ENCODE measurements at regions not wholly inside any gene's neighbourhood (a gene's known extent, or its start where the extent isn't known, plus 50 kb on each side); places are given as distances from the start of the nearest gene placed in this dataset.

DNA sequence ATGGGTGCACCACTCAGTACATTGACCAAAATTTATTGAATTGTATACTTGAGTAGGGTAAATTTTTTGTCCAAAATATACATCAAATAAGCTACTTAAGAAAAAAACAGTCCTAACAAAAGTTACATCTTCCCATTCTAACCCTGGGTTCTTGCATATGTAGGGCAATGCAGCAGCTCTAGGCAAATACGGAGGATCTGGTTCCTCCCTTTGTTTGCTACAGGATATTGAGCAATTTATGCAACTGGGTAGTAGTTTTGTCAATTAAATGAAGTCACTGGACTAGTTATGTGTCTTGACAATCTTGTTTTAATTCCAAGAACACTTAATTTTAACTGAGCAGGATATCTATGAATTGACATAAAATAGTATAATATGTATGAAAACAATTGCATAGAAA lies 1507.2 kb upstream of the PIK3C3 start:
- ATAC-seq (no peak), DNase-seq (ENCODE audit: low spot score) (peak; percentile 35)
- H3K9me3 Mint-ChIP-seq = no peaks in the 10 kb centered on the region
- H3K27ac ChIP-seq (ENCODE audit: low read depth) = no peak overlapping the region
- H3K27me3 ChIP-seq (ENCODE audit: insufficient read depth) = no peaks in the 10 kb centered on the region
- H3K4me3 Mint-ChIP-seq = no peak overlapping the region
- H3K4me2 ChIP-seq = no peak overlapping the region
- no peaks in the 10 kb centered on the region for H3K36me3 Mint-ChIP-seq (ENCODE audit: low read depth)
- H3K79me2 ChIP-seq (replicated peaks; ENCODE audit: insufficient read depth) = no peaks in the 10 kb centered on the region
- H3F3A ChIP-seq (replicated peaks; ENCODE audit: low read depth) = no peaks in the 10 kb centered on the region
- no peaks in the 10 kb centered on the region for H3K36me3 ChIP-seq (ENCODE audit: insufficient read depth)
- H4K20me1 ChIP-seq (replicated peaks; ENCODE audit: insufficient read depth) = no peaks in the 10 kb centered on the region
- H2AFZ ChIP-seq = no peak overlapping the region
- H3K9me2 ChIP-seq (ENCODE audit: insufficient read depth) = peaks cover 5% of the 10 kb centered on the region; the same call in 1 of the 2 replicates
- TF ChIP-seq EZH2 (IDR thresholded peaks at IDR 0.05; ENCODE audit: low read depth, unreplicated experiment) = no peak
- TF ChIP-seq POLR2AphosphoS5 (IDR thresholded peaks at IDR 0.05; ENCODE audit: low read depth) = no peak
- TF ChIP-seq, protein P1, sequence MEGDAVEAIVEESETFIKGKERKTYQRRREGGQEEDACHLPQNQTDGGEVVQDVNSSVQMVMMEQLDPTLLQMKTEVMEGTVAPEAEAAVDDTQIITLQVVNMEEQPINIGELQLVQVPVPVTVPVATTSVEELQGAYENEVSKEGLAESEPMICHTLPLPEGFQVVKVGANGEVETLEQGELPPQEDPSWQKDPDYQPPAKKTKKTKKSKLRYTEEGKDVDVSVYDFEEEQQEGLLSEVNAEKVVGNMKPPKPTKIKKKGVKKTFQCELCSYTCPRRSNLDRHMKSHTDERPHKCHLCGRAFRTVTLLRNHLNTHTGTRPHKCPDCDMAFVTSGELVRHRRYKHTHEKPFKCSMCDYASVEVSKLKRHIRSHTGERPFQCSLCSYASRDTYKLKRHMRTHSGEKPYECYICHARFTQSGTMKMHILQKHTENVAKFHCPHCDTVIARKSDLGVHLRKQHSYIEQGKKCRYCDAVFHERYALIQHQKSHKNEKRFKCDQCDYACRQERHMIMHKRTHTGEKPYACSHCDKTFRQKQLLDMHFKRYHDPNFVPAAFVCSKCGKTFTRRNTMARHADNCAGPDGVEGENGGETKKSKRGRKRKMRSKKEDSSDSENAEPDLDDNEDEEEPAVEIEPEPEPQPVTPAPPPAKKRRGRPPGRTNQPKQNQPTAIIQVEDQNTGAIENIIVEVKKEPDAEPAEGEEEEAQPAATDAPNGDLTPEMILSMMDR (conservative IDR thresholded peaks at IDR 0.05; ENCODE audit: low read depth in 2 of 2) = no peak
- TF ChIP-seq EZH2phosphoT487 (IDR thresholded peaks at IDR 0.05; ENCODE audit: unreplicated experiment) = no peak
- TF ChIP-seq, protein P2, sequence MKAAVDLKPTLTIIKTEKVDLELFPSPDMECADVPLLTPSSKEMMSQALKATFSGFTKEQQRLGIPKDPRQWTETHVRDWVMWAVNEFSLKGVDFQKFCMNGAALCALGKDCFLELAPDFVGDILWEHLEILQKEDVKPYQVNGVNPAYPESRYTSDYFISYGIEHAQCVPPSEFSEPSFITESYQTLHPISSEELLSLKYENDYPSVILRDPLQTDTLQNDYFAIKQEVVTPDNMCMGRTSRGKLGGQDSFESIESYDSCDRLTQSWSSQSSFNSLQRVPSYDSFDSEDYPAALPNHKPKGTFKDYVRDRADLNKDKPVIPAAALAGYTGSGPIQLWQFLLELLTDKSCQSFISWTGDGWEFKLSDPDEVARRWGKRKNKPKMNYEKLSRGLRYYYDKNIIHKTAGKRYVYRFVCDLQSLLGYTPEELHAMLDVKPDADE (IDR thresholded peaks at IDR 0.05) = no peak
- no peak for TF ChIP-seq STAT1 (IDR thresholded peaks at IDR 0.05; ENCODE audit: unreplicated experiment)
- no peak for TF ChIP-seq NANOG (IDR thresholded peaks at IDR 0.05; ENCODE audit: borderline replicate concordance)
- no peak for TF ChIP-seq CREB1 (CRISPR knock-in tag; IDR thresholded peaks at IDR 0.05; ENCODE audit: low read depth)
- no peak for TF ChIP-seq ZNF114 (CRISPR knock-in tag; IDR thresholded peaks at IDR 0.05)
- no peak for TF ChIP-seq ZNF331 (CRISPR knock-in tag; IDR thresholded peaks at IDR 0.05; ENCODE audit: low read depth)
- TF ChIP-seq JUNB (IDR thresholded peaks at IDR 0.05; ENCODE audit: unreplicated experiment) = no peak
- TF ChIP-seq, protein P3, sequence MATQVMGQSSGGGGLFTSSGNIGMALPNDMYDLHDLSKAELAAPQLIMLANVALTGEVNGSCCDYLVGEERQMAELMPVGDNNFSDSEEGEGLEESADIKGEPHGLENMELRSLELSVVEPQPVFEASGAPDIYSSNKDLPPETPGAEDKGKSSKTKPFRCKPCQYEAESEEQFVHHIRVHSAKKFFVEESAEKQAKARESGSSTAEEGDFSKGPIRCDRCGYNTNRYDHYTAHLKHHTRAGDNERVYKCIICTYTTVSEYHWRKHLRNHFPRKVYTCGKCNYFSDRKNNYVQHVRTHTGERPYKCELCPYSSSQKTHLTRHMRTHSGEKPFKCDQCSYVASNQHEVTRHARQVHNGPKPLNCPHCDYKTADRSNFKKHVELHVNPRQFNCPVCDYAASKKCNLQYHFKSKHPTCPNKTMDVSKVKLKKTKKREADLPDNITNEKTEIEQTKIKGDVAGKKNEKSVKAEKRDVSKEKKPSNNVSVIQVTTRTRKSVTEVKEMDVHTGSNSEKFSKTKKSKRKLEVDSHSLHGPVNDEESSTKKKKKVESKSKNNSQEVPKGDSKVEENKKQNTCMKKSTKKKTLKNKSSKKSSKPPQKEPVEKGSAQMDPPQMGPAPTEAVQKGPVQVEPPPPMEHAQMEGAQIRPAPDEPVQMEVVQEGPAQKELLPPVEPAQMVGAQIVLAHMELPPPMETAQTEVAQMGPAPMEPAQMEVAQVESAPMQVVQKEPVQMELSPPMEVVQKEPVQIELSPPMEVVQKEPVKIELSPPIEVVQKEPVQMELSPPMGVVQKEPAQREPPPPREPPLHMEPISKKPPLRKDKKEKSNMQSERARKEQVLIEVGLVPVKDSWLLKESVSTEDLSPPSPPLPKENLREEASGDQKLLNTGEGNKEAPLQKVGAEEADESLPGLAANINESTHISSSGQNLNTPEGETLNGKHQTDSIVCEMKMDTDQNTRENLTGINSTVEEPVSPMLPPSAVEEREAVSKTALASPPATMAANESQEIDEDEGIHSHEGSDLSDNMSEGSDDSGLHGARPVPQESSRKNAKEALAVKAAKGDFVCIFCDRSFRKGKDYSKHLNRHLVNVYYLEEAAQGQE (IDR thresholded peaks at IDR 0.05; ENCODE audit: unreplicated experiment) = no peak
- TF ChIP-seq, protein P4, sequence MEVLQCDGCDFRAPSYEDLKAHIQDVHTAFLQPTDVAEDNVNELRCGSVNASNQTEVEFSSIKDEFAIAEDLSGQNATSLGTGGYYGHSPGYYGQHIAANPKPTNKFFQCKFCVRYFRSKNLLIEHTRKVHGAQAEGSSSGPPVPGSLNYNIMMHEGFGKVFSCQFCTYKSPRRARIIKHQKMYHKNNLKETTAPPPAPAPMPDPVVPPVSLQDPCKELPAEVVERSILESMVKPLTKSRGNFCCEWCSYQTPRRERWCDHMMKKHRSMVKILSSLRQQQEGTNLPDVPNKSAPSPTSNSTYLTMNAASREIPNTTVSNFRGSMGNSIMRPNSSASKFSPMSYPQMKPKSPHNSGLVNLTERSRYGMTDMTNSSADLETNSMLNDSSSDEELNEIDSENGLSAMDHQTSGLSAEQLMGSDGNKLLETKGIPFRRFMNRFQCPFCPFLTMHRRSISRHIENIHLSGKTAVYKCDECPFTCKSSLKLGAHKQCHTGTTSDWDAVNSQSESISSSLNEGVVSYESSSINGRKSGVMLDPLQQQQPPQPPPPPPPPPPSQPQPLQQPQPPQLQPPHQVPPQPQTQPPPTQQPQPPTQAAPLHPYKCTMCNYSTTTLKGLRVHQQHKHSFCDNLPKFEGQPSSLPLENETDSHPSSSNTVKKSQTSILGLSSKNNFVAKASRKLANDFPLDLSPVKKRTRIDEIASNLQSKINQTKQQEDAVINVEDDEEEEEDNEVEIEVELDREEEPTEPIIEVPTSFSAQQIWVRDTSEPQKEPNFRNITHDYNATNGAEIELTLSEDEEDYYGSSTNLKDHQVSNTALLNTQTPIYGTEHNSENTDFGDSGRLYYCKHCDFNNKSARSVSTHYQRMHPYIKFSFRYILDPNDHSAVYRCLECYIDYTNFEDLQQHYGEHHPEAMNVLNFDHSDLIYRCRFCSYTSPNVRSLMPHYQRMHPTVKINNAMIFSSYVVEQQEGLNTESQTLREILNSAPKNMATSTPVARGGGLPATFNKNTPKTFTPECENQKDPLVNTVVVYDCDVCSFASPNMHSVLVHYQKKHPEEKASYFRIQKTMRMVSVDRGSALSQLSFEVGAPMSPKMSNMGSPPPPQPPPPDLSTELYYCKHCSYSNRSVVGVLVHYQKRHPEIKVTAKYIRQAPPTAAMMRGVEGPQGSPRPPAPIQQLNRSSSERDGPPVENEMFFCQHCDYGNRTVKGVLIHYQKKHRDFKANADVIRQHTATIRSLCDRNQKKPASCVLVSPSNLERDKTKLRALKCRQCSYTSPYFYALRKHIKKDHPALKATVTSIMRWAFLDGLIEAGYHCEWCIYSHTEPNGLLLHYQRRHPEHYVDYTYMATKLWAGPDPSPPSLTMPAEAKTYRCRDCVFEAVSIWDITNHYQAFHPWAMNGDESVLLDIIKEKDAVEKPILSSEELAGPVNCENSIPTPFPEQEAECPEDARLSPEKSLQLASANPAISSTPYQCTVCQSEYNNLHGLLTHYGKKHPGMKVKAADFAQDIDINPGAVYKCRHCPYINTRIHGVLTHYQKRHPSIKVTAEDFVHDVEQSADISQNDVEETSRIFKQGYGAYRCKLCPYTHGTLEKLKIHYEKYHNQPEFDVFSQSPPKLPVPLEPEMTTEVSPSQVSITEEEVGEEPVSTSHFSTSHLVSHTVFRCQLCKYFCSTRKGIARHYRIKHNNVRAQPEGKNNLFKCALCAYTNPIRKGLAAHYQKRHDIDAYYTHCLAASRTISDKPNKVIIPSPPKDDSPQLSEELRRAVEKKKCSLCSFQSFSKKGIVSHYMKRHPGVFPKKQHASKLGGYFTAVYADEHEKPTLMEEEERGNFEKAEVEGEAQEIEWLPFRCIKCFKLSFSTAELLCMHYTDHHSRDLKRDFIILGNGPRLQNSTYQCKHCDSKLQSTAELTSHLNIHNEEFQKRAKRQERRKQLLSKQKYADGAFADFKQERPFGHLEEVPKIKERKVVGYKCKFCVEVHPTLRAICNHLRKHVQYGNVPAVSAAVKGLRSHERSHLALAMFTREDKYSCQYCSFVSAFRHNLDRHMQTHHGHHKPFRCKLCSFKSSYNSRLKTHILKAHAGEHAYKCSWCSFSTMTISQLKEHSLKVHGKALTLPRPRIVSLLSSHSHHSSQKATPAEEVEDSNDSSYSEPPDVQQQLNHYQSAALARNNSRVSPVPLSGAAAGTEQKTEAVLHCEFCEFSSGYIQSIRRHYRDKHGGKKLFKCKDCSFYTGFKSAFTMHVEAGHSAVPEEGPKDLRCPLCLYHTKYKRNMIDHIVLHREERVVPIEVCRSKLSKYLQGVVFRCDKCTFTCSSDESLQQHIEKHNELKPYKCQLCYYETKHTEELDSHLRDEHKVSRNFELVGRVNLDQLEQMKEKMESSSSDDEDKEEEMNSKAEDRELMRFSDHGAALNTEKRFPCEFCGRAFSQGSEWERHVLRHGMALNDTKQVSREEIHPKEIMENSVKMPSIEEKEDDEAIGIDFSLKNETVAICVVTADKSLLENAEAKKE (CRISPR knock-in tag; IDR thresholded peaks at IDR 0.05) = no peak
- H3K27me3 Mint-ChIP-seq (ENCODE audit: insufficient read depth, low read depth, poor library complexity) = no peaks in the 10 kb centered on the region
- peaks cover 8% of the 10 kb centered on the region; the same call in 1 of the 2 replicates for H3K4me1 ChIP-seq (ENCODE audit: insufficient read depth)
- peaks cover 13% of the 10 kb centered on the region for H3K4me1 Mint-ChIP-seq
- no peak overlapping the region for H3K4me3 ChIP-seq
- H3K27ac Mint-ChIP-seq = no peak overlapping the region

Measured in GM23338 (cell line).